CD4-positive, alpha-beta T cell (primary cell): ENCODE measurements at regions not wholly inside any gene's neighbourhood (a gene's known extent, or its start where the extent isn't known, plus 50 kb on each side); places are given as distances from the start of the nearest gene placed in this dataset.

Experiments
- ATAC-seq: fragments of 200-7000 bp; cut with Tn5 transposase; one replicate; pipeline ENCODE4 v1.10.0; 2022; ENCODE audit warnings: mild to moderate bottlenecking; ENCODE audit not compliant: poor library complexity
- CTCF ChIA-PET: fragments of 350-600 bp; sonication (Branson Sonifier 250); formaldehyde crosslinking; loops from one replicate; lab custom pipeline; 2021; ENCODE audit warnings: antibody characterized with exemption, inconsistent platforms; lab: Charles Lee
- POLR2A ChIA-PET: fragments of 350-600 bp; sonication (Branson Sonifier 250); formaldehyde crosslinking; loops from one replicate; lab custom pipeline; 2021; ENCODE audit warnings: antibody characterized with exemption, inconsistent platforms; lab: Charles Lee
- DNase-seq, 14 experiments: peaks; one replicate each; pipeline ENCODE4 v3.0.0-alpha.2; 2013 to 2020; ENCODE audit warnings: mixed read lengths in 2 of 14
- H3K27ac ChIP-seq, 2 donors: one replicate each; pipeline versions ENCODE4 v1.5.1 to v1.7.0; 2013; ENCODE audit warnings: low read length in 2 of 2, low read depth in 1 of 2, mild to moderate bottlenecking in 1 of 2
- H3K27me3 ChIP-seq, 2 experiments: 1 replicate in 1 of 2; 2 replicates in 1 of 2; pipeline versions ENCODE4 v1.6.1 to v1.7.0; 2013; ENCODE audit warnings: low read length in 2 of 2, control low read depth in 1 of 2, mild to moderate bottlenecking in 1 of 2, moderate library complexity in 1 of 2; ENCODE audit not compliant: insufficient read depth in 2 of 2, control insufficient read depth in 1 of 2
- H3K36me3 ChIP-seq: one replicate; pipeline ENCODE4 v1.6.1; 2013; ENCODE audit warnings: low read length, control low read depth; ENCODE audit not compliant: insufficient read depth
- H3K4me1 ChIP-seq: one replicate; pipeline ENCODE4 v1.6.1; 2013; ENCODE audit warnings: low read length, control low read depth; ENCODE audit not compliant: insufficient read depth
- H3K4me3 ChIP-seq: one replicate; pipeline ENCODE4 v1.5.1; 2013; ENCODE audit warnings: mild to moderate bottlenecking, low read length, moderate library complexity
- H3K9me3 ChIP-seq, 2 experiments: 1 replicate in 1 of 2; 2 replicates in 1 of 2; pipeline versions ENCODE4 v1.6.1 to v1.7.0; 2013; ENCODE audit warnings: low read length in 2 of 2, mild to moderate bottlenecking in 2 of 2, control low read depth in 1 of 2, moderate library complexity in 1 of 2; ENCODE audit not compliant: control insufficient read depth in 1 of 2, insufficient read depth in 1 of 2
- H3K27ac Mint-ChIP-seq: one replicate; pipeline ENCODE4 v1.8.0; 2020; ENCODE audit warnings: mixed read lengths
- H3K27me3 Mint-ChIP-seq: one replicate; pipeline ENCODE4 v1.8.0; 2021; ENCODE audit warnings: mixed read lengths
- H3K36me3 Mint-ChIP-seq: one replicate; pipeline ENCODE4 v1.8.0; 2021; ENCODE audit warnings: low read depth, mixed read lengths
- H3K4me1 Mint-ChIP-seq: one replicate; pipeline ENCODE4 v1.8.0; 2021; ENCODE audit warnings: low read depth, mixed read lengths
- H3K4me3 Mint-ChIP-seq: one replicate; pipeline ENCODE4 v1.8.0; 2020; ENCODE audit warnings: mild to moderate bottlenecking, mixed read lengths
- H3K9me3 Mint-ChIP-seq: one replicate; pipeline ENCODE4 v1.8.0; 2020; ENCODE audit warnings: mixed read lengths
- intact Hi-C, 2 experiments: fragments of 100-400 bp; cut with DNase I in 1 of 2; cut with micrococcal nuclease in 1 of 2; formaldehyde crosslinking; loops; one replicate each; pipeline versions ENCODE4 v1.15.1 to v1.9.0; 2023 to 2025; cut with DNase I, micrococcal nuclease
- TF ChIP-seq, protein P1 (sequence below): fragments of 200-600 bp; IDR thresholded peaks from one replicate; pipeline ENCODE4 v1.8.0; 2022; ENCODE audit warnings: antibody characterized with exemption, mild to moderate bottlenecking

DNA sequence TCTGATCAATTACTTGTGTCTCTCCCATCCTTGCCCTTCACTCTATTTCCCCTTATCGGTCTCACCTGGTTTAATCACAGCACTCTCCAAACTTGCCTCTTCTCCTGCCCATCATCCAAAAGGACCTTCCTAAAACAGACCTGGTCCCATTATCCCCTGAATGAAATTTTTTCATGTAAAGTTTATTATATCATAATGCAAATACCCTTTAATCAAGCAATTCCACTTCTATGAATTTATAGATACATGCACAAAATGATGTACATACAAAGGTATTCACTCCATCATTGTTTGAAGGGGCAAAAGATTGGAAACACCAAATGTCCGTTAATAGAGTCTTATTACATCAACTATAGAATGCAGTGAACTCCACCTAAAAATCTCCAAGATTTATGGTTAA, 88.1 kb upstream of the PKDCC start:
- TF ChIP-seq, protein P1, sequence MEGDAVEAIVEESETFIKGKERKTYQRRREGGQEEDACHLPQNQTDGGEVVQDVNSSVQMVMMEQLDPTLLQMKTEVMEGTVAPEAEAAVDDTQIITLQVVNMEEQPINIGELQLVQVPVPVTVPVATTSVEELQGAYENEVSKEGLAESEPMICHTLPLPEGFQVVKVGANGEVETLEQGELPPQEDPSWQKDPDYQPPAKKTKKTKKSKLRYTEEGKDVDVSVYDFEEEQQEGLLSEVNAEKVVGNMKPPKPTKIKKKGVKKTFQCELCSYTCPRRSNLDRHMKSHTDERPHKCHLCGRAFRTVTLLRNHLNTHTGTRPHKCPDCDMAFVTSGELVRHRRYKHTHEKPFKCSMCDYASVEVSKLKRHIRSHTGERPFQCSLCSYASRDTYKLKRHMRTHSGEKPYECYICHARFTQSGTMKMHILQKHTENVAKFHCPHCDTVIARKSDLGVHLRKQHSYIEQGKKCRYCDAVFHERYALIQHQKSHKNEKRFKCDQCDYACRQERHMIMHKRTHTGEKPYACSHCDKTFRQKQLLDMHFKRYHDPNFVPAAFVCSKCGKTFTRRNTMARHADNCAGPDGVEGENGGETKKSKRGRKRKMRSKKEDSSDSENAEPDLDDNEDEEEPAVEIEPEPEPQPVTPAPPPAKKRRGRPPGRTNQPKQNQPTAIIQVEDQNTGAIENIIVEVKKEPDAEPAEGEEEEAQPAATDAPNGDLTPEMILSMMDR, result no peak
- no peak for ATAC-seq

DNA sequence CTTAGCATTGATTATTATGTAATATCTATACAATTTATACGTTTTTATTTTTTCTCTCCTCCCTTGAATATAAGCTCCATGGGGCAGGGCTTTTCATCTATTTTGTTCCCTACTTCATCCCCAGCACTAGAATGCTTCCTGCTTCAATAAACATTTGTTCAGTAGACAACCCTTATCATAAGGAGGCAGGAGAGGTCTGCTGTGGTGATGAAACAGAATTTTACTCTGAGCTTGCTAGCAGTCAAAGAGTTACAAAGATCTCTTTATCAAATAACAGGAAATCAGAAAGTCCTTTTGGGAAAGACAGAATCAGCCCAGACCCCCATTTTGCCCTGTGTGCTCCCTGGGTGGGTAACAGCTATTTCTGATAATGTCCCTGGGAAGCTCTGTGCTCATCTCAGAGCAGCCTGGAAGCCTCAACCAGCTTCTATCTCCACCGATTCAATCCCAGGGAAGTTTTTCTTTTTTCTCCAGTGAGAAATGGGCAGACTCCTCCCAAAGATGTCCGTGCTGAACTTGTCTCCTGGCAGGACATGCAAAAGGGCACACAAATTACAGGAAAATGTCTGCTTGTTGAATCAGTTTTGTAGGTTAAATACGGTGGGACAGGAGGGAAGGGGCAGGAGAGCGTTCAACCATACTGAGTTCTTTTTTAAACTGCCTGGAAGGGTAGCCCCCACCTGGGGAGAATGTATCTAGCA, 84.7 kb upstream of the PKDCC start:
- no peaks in the 10 kb centered on the region for H3K27me3 ChIP-seq
- no peak overlapping the region for H3K27ac Mint-ChIP-seq
- no peak for ATAC-seq
- CTCF ChIA-PET, result no interaction called here
- no peaks in the 10 kb centered on the region for H3K36me3 Mint-ChIP-seq
- H3K9me3 Mint-ChIP-seq, result no peaks in the 10 kb centered on the region
- no peaks in the 10 kb centered on the region for H3K9me3 ChIP-seq
- H3K36me3 ChIP-seq, result no peaks in the 10 kb centered on the region
- H3K4me3 Mint-ChIP-seq, result no peak overlapping the region
- no peak overlapping the region for H3K27ac ChIP-seq
- H3K4me3 ChIP-seq, result no peak overlapping the region
- POLR2A ChIA-PET, result no interaction called here
- TF ChIP-seq, protein P1, result no peak
- no peaks in the 10 kb centered on the region for H3K4me1 Mint-ChIP-seq
- intact Hi-C loops, result no loop called here
- H3K27me3 Mint-ChIP-seq, result peaks cover 8% of the 10 kb centered on the region
- H3K4me1 ChIP-seq, result no peaks in the 10 kb centered on the region
- DNase-seq, result no peak

More for the DNA sequence above, 88.1 kb upstream of the PKDCC start:
- Mint-ChIP-seq H3K36me3 (no peaks in the 10 kb centered on the region), H3K4me3 (no peak overlapping the region), H3K27ac (no peak overlapping the region), H3K4me1 (no peaks in the 10 kb centered on the region), H3K27me3 (peaks cover 5% of the 10 kb centered on the region), H3K9me3 (no peaks in the 10 kb centered on the region)
- CTCF ChIA-PET, result no interaction called here
- no peak overlapping the region for H3K4me3 ChIP-seq
- no peaks in the 10 kb centered on the region for H3K36me3 ChIP-seq
- no peaks in the 10 kb centered on the region for H3K27me3 ChIP-seq
- intact Hi-C loops, result no loop called here
- H3K9me3 ChIP-seq, result no peaks in the 10 kb centered on the region
- H3K27ac ChIP-seq, result no peak overlapping the region
- POLR2A ChIA-PET, result interaction anchor here (0.6 kb wide), 1 partner anchor 128 kb away, joined by 3 read pairs; no protein-coding TSS in a partner anchor
- DNase-seq, result no peak
- no peaks in the 10 kb centered on the region for H3K4me1 ChIP-seq

DNA sequence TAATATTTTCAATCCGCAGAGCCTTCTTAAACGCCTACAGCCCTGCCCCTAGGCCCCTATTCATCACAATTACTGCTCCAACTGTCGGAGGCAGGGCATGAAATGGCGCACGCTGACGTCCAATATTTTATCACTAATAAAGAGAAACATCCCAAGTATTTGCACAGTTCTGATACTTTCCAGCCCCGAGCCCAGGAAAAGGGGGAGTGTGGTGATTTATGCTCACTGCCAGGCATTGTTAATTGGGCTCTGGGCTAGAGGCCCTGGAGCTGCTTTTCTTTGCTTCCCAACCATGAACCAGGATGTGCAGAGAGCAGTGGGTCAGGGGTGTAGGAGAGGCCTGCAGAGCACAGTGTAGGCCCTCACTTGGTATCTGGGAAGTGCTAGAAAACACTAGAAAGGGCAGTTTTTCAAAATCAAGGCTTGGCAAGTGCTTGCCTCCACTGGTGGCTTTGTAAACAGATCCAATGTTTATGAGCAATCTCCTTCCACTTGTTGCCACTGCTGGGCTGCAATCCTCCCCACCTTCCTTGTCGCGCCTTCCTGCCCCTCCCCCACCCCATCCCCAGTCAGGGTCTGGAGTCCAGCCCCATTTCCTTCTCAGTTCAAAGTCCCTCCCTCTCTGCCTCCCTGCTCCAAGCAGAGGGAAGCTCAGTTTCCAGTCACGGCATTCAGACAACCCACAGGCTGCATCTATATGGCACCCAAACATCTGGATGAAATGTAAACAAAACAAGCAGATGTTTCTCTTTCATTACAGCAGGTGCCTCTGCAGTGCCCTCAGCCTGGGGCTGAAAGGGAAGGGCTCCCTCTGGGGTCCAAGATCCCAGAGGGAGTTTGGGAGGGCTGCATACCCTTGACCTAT, 83.9 kb upstream of the PKDCC start:
- H3K36me3 Mint-ChIP-seq, result no peaks in the 10 kb centered on the region
- intact Hi-C loops, result no loop called here
- Histone ChIP-seq H3K27me3 (no peaks in the 10 kb centered on the region), H3K36me3 (no peaks in the 10 kb centered on the region), H3K4me3 (no peak overlapping the region), H3K9me3 (no peaks in the 10 kb centered on the region), H3K4me1 (no peaks in the 10 kb centered on the region), H3K27ac (no peak overlapping the region)
- no peaks in the 10 kb centered on the region for H3K4me1 Mint-ChIP-seq
- ChIA-PET CTCF (no interaction called here), POLR2A (no interaction called here)
- DNase-seq (no peak), ATAC-seq (no peak)
- no peak overlapping the region for H3K4me3 Mint-ChIP-seq
- peaks cover 13% of the 10 kb centered on the region for H3K27me3 Mint-ChIP-seq
- TF ChIP-seq, protein P1, result no peak
- H3K27ac Mint-ChIP-seq, result no peak overlapping the region
- no peaks in the 10 kb centered on the region for H3K9me3 Mint-ChIP-seq
